HT-29 (cell line): ENCODE measurements at regions not wholly inside any gene's neighbourhood (a gene's known extent, or its start where the extent isn't known, plus 50 kb on each side); places are given as distances from the start of the nearest gene placed in this dataset.
"Not testable (repeated sequence)": the region's sequence is repeated elsewhere in the genome, so short reads cannot be mapped to it uniquely, and the experiment has no call there.

Experiments used
- DNase-seq: peaks from one replicate; pipeline ENCODE4 v3.0.0-alpha.2; 2015; ENCODE audit warnings: low spot score

DNA sequence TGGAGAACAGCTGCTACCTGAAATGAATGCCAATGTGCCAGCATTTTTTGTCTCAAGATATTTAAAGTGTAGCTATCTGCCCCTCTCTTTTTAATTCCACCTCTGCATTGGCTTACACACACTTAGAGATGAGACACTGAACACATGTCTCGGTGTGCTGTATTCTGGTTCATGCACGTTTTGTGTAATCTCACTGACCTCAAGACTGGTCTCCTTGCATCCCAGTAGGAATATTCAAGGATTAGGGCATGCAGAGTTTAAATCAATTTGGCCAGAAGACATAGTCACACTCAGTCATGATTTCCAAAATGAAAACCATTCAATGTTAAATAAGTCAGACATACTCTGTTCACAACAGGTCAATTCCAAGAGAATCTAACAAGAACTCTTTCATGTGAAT, 561.8 kb upstream of the TUSC1 start:
- no peak for DNase-seq

DNA sequence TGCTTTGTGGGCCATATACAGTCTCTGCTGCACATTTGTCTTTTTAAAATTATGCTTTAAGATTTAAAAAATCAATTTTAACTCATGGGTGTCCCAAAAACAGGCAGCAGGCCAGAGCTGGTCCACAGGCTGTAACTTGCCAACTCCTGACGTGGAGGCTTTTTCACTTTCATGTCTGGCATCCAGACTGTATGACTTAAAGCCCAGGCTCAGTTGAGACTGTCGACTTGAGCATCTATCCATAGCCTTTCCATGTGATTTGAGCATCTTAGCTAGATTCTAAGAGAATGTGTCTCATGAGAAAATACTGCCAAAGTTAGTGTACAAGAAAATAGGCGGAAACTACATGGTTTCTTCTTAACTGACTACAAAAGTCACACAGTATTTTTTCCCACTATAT, 559.0 kb upstream of the TUSC1 start:
- no peak for DNase-seq

DNA sequence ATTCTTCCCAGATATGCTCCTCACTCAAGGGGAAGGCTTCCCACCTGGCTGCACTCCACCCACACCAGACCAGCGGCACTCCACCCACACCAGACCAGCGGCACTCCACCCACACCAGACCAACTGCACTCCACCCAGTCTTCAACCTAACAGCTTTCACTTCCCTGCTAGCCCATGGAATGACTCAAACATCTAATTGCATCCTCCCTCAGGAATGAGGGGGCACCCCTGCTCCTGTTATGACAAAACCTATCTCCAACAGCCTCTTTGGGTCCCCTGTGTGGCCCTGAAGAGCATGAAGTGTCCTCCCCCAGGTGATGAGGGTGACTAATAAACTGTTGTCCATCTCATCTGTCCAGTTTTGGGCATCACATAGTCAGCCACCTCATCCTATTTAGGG, 556.6 kb upstream of the TUSC1 start:
- DNase-seq = no peak

DNA sequence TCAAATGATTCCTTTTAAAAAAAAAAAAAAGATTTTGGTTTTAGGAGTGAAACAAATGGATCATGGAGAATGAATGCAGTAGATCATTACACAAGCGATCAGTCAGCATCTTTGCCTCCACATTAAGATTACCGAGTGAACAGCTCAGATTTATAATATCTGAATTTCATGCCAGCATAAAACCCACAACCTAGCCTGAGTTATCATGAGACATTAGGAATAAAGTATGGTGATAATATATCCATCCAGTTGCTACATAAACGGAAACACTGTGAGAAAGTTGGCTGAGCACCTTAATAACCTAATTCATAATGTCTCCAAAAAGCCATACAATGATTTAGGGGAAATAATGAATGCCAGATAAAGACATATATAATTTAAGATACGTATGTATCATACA, 553.1 kb upstream of the TUSC1 start:
- DNase-seq = no peak

DNA sequence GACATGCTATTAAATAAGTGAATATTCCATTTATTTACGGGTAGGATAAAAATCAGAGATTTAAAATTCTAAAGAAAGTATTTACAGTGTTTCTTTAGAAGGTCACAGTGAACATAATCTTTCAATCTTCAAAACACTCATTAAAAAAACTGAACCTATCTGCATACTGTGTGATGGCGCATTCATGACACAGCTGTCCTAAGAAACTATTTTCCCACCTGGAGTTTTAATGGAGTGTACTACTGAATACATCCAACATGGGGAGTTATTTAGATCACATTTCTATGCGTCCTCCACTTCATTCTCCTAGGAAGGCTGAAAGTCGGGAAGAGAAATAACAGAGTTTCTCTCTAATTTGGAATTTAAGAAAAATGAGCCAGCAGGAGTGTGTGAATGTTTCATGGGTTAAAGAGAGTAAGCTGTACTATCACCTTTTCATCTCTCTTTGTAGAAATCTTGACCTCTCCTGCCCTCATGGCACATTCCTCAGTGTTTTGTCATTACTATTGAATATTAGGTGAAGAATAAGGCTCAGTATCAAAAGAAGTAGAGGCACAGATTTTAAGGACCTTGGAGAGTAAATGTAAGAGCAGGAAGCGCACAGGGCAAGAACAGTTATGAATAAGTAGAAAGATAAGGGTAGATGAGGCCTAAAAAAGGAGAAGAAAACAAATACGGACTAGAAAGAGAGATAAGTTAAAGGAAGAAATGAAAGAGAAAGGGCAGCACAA, 551.2 kb upstream of the TUSC1 start:
- DNase-seq = no peak

DNA sequence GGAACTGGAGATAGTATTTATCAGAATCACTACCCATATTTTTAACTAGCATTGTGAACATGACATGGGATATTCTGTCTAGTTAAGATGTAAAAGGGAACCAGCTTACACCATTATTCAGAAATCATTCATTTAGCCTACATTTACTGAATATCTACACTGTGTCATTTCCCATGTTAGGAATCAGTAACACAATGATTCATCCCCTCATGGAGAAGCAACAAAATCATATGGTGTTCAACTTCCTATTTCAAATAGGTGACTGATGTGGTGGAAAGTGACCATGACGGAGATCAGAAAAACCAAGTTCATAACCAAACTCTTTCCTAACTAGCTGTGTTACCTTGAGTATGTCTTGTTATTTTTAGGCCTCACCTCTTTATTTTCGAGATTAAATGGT, 550.0 kb upstream of the TUSC1 start:
- DNase-seq = no peak

DNA sequence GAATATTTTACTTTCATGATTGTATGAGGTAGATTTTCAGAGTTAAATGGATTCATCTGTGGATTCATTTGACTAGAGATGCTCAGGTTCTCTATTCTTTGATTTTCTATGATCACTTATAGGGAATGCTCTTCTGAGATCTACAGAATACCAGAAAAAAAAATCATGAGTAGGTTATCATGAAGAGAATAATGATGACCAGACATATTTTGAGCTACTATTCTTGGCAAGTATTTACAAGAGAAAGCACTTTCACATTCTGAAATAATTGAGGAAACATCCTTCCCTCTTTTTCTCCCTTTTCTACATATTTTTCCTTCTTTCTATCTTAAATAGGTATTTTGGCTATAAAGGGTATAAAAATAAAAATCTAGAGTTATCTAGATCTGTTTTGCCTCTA, 543.0 kb upstream of the TUSC1 start:
- no peak for DNase-seq

DNA sequence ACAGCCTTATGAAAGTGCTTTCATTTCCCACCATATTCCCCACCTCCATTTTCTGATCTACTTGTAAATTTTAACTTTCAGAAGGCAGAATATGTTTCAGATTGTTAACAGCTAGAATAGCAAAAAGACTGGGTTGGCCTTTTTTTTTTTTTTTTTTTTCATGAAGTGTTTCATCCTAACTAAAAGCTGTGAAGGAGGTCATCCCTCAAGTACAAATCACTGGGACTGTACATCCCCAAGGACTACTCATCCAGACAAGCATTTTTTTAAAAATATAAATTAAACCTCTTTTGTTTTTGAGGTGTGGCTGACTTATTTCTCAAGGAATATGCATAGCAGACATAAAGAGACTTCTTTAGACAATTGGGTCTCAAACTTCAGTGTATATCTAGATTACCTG, 542.1 kb upstream of the TUSC1 start:
- DNase-seq = no peak

DNA sequence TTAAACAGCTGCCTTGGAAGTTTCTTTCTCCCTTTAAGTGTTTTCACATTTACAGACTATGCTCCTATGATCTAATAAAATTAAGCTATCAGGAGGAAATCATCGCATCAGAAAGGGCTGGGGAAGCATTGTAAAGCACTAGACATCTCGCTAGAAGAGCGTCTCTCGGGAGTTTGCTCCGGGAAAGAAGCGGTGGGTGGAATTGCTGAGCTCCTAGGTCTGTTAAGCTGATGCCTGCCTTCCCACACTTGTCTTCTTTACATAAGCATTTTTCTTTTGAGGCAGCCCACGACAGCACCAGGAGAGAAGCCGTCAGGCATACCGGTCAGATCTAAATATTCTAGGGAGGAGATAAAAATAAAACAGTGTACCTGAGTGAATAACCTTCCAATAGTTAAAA, 541.7 kb upstream of the TUSC1 start:
- no peak for DNase-seq

DNA sequence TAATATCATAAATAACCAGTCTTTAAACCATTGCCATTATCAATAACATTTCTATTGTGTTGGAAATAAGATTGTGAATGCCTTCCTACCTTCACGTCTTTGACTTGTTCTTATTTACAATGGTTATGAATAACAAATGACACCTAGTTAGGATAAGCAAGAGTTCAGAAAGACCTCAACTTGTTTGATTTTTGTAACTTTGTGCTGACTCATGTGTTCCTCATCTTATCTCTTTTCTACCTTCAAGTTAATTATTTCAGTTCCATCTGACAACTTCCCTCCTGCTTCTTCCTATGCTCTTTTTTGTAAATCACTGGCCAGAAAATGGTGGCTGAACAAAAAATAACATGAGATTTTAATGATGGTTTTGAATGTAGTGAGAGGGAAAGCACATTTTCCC, 538.5 kb upstream of the TUSC1 start:
- DNase-seq = no peak

DNA sequence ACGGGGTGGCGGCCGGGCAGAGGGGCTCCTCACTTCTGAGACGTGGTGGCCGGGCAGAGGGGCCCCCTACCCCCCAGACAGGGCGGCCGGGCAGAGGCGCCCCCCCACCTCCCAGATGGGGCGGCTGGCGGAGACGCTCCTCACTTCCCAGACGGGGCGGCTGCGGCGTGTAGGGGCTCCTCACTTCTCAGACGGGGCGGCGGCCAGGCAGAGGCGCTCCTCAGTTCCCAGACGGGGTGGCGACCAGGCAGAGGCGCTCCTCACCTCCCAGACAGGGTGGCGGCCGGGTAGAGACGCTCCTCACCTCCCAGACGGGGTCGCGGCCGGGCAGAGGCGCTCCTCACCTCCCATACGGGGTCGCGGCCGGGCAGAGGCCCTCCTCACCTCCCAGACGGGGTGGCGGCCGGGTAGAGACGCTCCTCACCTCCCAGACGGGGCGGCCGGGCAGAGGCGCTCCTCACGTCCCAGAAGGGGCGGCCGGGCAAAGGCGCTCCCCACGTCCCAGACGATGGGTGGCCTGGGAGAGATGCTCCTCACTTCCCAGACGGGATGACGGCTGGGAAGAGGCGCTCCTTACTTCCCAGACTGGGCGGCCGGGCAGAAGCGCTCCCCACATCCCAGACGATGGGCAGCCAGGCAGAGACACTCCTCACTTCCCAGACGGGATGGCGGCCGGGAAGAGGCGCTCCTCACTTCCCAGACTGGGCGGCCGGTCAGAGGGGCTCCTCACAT, 536.6 kb upstream of the TUSC1 start:
- DNase-seq = not testable (repeated sequence)

DNA sequence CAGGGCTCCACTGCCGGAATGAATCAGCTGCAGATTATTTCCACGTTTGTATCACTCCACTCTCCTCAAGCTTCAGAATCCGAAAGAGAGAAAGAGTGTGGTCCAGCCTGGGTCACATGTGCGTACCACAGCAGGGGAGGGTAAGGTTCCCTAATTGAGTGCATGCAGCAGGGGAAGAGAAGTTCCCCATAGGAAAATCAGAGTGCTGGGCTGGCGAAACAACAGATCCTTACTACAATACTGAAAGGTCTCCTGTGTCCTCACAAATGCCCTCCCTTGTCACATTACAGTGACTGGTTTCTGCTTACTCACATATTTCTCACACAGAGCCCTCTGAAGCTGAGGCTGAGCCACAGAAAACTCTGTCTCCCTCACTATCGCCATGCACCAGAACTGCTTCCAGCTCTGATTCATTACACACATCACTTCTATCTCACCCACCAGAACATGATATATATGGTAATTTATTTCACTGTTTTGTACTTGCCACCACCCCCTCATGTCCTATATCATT, 532.2 kb upstream of the TUSC1 start:
- DNase-seq = no peak

DNA sequence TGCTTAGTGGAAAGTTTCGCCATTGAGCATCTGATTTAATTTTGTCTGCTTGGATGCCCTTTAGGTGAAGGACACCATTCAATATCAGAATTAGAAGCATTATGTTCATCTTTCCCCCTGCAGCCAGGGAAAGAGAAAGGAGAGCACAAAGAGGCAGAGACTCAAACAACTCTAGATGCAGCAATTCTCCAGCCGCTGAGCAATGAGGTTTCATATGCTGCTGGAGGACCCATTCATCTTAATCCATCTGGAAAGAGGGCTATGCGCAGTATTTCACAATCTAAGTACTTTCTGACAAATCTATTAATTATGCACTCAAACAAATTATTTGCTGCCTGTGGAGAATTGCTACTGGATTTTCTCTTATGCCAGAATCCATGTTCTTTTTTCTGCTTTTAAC, 527.0 kb upstream of the TUSC1 start:
- no peak for DNase-seq

DNA sequence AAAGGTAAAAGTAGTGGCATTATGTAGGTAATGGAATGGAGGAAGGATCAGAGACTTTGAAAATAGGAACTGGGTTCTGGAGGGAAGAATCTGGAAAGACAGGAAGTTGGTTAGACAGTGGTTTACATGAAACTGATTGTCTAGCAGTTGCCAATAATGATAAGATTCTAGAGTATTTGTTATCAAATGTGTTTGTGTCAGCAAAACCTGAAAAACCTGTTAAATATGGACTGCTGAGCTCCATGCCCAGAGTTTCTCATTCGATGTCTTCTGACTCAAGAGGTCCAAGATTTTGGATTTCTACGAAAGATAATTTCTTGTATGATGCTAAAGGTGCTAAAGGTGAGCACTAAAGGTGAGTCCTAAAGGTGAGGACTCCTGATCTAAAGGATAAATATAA, 515.0 kb upstream of the TUSC1 start:
- DNase-seq = no peak

DNA sequence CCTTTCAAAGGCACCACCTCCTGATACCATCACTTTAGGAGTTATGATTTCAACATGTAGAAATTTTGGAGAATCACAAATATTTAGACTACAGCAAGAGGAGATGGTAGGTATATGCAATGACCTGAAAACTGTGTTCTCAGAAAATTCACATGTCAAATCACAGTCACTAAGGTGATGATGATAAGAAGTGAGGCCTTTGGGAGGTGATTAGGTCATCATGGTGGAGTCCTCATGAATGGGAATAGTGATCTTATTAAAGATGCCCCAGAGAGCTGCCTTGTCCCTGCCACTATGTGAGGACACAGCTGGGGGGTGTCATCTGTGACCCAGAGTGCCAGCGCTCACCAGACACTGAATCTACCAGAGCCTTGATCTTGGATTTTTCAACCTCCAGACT, 513.5 kb upstream of the TUSC1 start:
- DNase-seq = no peak

DNA sequence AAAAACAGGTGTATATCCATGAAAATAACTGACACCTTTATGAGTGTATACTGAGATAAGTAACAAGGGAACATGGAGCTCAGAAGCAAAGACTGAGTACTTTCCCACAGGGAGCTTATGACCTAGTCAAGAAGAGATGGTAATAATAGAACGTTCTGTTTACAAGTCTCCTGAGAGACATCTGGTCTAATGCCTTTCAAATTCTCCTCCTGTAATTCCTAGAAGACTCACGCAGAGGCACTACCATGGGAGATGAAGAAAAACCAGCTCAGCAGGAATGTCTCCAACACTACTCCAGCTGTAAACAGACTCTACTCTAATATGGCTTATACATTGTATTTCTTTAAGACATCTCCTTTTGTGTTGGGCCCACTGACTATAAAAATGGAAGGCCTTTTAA, 503.6 kb upstream of the TUSC1 start:
- no peak for DNase-seq

DNA sequence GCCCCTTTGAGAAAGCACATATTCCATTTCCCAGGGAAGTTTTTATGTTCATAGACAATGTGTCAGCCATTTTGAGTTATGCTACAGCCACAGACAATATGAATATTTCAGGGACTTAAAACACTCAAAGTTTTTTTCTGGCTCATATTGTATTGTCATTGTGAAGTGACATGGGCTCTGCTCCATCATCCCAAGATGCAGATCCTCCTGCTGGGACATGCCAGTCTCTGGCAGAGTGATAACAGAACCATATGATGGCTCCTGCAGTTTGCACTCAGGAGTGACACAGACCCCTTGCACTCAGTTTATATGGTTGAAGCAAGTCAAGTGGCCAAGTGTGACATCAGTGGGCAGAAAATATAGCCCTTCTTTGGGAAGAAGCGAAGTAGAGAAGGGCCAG, 498.4 kb upstream of the TUSC1 start:
- DNase-seq = no peak

DNA sequence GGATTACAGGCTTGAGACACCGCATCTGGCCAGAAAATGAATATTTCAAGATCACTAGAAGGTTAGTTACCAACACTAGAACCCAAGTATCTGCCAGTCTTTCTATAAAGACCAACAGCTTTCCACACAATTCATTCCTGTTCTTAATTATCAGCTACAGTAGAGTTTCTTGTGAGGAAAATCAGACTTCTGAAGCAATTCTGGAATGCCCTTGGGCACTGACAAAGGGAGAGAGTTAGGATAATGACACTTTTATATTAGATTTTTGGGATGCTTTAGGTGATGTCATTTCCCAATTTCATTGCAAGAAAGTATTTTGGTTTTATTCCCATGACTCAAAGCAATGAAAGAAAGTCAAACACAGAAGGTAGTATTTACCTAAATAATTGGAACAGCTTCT, 497.0 kb upstream of the TUSC1 start:
- DNase-seq = no peak

DNA sequence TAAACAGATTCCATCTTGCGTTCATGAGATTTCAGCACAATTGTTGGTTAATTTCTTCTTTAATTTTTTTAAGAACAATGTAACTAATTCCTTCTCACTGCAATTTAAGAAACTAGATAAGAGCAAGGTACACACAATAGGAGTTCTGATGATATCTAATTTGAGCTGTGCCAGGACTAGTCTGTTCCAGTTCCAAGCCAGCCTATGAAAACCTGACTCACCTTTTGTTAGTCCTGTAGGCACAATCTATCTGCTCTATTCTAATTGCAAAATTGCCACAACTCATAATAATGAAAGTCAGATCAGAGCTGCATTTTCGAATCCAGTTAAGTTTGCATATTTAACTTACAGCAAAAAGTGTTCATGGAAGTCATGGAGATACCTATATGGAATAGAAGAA, 494.1 kb upstream of the TUSC1 start:
- DNase-seq = no peak

DNA sequence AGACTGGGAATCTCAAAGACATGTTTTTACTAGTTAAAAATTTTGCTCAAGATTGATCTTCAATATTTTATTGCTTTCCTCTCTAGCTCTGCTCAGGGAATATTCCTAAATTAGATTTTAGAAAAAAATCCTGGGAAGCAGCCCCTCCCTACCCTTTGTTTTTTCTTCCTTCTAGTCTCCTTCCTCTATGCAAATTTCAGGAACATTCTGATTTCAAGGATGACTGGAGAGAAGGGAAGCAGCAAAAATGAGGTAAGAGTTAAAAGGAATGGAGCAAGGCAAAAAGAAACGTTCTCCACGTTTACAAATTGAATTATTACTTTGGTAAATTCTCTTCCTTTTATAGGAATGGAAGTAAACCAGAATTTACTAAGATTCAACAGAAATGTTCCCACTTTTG, 493.4 kb upstream of the TUSC1 start:
- DNase-seq = no peak

DNA sequence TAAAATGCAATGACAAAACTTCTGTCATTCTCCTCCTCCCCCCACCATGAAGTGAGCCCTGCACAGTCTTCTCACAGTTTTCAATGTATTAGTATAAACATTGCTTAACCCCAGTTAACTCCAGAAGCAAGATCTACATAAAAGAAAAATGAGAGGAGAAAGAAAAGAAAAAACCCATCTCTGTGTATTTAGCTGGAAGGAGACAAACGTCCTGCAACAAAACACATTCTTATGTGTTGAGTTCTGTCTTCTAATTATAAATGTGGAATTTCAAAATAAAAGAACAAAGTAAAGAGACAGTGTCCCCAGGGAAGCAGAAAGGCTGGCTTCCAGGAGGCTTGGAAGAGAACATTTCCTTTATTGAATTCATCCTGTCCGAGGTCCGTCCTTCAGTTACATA, 491.9 kb upstream of the TUSC1 start:
- no peak for DNase-seq

DNA sequence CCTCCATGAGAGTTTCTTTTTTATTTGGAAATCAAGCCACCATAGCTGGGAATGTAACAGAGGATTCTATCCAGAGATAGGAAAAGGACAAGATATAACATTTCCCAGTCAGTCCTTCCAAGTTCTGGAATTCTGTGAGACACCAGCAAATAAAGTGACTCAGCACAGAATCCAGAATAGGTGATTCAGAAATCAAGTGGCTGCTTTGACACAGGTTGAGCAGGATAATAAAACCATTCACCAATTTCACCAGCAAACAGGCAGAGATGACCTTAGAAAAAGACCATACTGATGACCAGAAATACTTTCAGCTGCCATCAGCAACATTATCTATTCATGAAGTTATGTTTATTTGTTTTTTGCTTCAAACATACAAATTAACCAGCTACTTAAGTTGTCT, 491.5 kb upstream of the TUSC1 start:
- DNase-seq = no peak

DNA sequence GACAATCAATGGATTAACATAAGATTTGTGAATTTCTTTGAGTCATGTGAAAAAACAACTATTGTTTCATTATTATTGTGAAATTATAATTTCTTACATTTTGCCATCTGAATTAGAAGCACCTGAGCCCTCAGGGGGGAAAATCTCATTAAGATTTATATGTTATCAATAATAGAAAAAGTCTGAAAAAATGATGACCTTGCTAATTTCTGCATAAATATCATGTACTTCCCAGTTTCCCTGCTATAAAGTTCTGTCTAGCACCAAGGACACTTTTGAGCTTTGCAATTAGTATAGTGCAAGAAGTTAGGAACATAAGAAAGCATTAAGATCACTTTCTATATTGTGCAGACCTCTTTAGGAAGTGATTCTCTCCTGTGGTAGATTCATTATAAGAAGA, 488.3 kb upstream of the TUSC1 start:
- no peak for DNase-seq
